Karpas-422 (cell line): ENCODE measurements at regions not wholly inside any gene's neighbourhood (a gene's known extent, or its start where the extent isn't known, plus 50 kb on each side); places are given as distances from the start of the nearest gene placed in this dataset.

ENCODE experiments used
- DNase-seq: peaks from one replicate; pipeline ENCODE4 v3.0.0-alpha.2; 2015
- H2AFZ ChIP-seq: fragments of 200-600 bp; sonication (generic); 2 replicates; pipeline ENCODE4 v1.6.1; 2014; ENCODE audit warnings: antibody characterized with exemption, low read length, mixed read lengths
- H3K27ac ChIP-seq: fragments of 200-600 bp; sonication (generic); 2 replicates; pipeline ENCODE4 v1.5.1; 2014; ENCODE audit warnings: mild to moderate bottlenecking, low read length, moderate library complexity
- H3K27me3 ChIP-seq: fragments of 200-600 bp; sonication (generic); 2 replicates; pipeline ENCODE4 v1.6.1; 2014; ENCODE audit warnings: low read length, mixed read lengths
- H3K36me3 ChIP-seq: fragments of 200-600 bp; sonication (generic); 2 replicates; pipeline ENCODE4 v1.6.1; 2014; ENCODE audit warnings: low read length, mixed read lengths; ENCODE audit not compliant: insufficient read depth
- H3K4me1 ChIP-seq: fragments of 200-600 bp; sonication (generic); 2 replicates; pipeline ENCODE4 v1.6.1; 2014; ENCODE audit warnings: mild to moderate bottlenecking, low read length, mixed read lengths
- H3K4me2 ChIP-seq: fragments of 200-600 bp; sonication (generic); 2 replicates; pipeline ENCODE4 v1.6.1; 2014; ENCODE audit warnings: low read length, low read depth, mild to moderate bottlenecking; ENCODE audit not compliant: poor library complexity, severe bottlenecking
- H3K4me3 ChIP-seq: fragments of 200-600 bp; sonication (generic); 2 replicates; pipeline ENCODE4 v1.5.1; 2014; ENCODE audit warnings: mild to moderate bottlenecking, antibody characterized with exemption, low read length, mixed read lengths
- H3K79me2 ChIP-seq: fragments of 200-600 bp; sonication (generic); 2 replicates; pipeline ENCODE4 v1.6.1; 2014; ENCODE audit warnings: mild to moderate bottlenecking, low read length, mixed read lengths
- H3K9ac ChIP-seq: fragments of 200-600 bp; sonication (generic); 2 replicates; pipeline ENCODE4 v1.6.0; 2014; ENCODE audit warnings: low read length
- H3K9me2 ChIP-seq: fragments of 200-600 bp; sonication (generic), shearing (Covaris generic); replicated peaks from 2 replicates; pipeline ENCODE4 v1.6.0; 2014; ENCODE audit warnings: mild to moderate bottlenecking, low read length, moderate library complexity; ENCODE audit not compliant: insufficient read depth
- H3K9me3 ChIP-seq: fragments of 300-700, 200-600 bp; sonication (generic); 2 replicates; pipeline ENCODE4 v1.6.1; 2014; ENCODE audit warnings: low read length, mixed read lengths
- H4K20me1 ChIP-seq: fragments of 200-600 bp; sonication (generic); 2 replicates; pipeline ENCODE4 v1.6.1; 2014; ENCODE audit warnings: mild to moderate bottlenecking, antibody characterized with exemption, low read length, low read depth; ENCODE audit not compliant: insufficient read depth

- no peak overlapping the region for H3K4me2 ChIP-seq
- no peaks in the 10 kb centered on the region for H3K36me3 ChIP-seq
- DNase-seq: no peak
- H2AFZ ChIP-seq: no peak overlapping the region
- H3K4me3 ChIP-seq: no peak overlapping the region
- no peaks in the 10 kb centered on the region for H3K9me2 ChIP-seq
- no peaks in the 10 kb centered on the region for H3K4me1 ChIP-seq
- no peaks in the 10 kb centered on the region for H3K9me3 ChIP-seq
- no peaks in the 10 kb centered on the region for H3K27me3 ChIP-seq
- no peaks in the 10 kb centered on the region for H4K20me1 ChIP-seq
- no peak overlapping the region for H3K9ac ChIP-seq
- H3K79me2 ChIP-seq: no peaks in the 10 kb centered on the region
- H3K27ac ChIP-seq: no peak overlapping the region
Observed at GRCh38 chr5:152288917-152289595, 116.0 kb downstream of the NMUR2 start.

GRCh38 chr5:152288499-152288898 is 116.6 kb downstream of the NMUR2 start:
- H3K27ac ChIP-seq: no peak overlapping the region
- no peaks in the 10 kb centered on the region for H3K4me1 ChIP-seq
- H3K4me2 ChIP-seq: no peak overlapping the region
- no peaks in the 10 kb centered on the region for H3K79me2 ChIP-seq
- no peak overlapping the region for H3K9ac ChIP-seq
- no peak for DNase-seq
- H3K4me3 ChIP-seq: no peak overlapping the region
- no peak overlapping the region for H2AFZ ChIP-seq
- no peaks in the 10 kb centered on the region for H3K36me3 ChIP-seq
- H3K9me3 ChIP-seq: no peaks in the 10 kb centered on the region
- H3K9me2 ChIP-seq: no peaks in the 10 kb centered on the region
- H3K27me3 ChIP-seq: no peaks in the 10 kb centered on the region
- no peaks in the 10 kb centered on the region for H4K20me1 ChIP-seq

- no peaks in the 10 kb centered on the region for H3K79me2 ChIP-seq
- H2AFZ ChIP-seq: no peak overlapping the region
- H3K9me2 ChIP-seq: no peaks in the 10 kb centered on the region
- no peak overlapping the region for H3K27ac ChIP-seq
- H3K4me1 ChIP-seq: no peaks in the 10 kb centered on the region
- no peaks in the 10 kb centered on the region for H3K9me3 ChIP-seq
- no peaks in the 10 kb centered on the region for H4K20me1 ChIP-seq
- no peak overlapping the region for H3K4me2 ChIP-seq
- DNase-seq: no peak
- no peaks in the 10 kb centered on the region for H3K36me3 ChIP-seq
- no peak overlapping the region for H3K4me3 ChIP-seq
- H3K27me3 ChIP-seq: no peaks in the 10 kb centered on the region
- H3K9ac ChIP-seq: no peak overlapping the region
Observed at GRCh38 chr5:152285764-152286163, 119.3 kb downstream of the NMUR2 start.

GRCh38 chr5:152282331-152282730 is 122.7 kb downstream of the NMUR2 start:
- Histone ChIP-seq H3K9me3 (no peaks in the 10 kb centered on the region), H3K9ac (no peak overlapping the region), H3K36me3 (no peaks in the 10 kb centered on the region), H3K27me3 (no peaks in the 10 kb centered on the region), H3K27ac (no peak overlapping the region), H3K4me1 (no peaks in the 10 kb centered on the region), H3K4me3 (no peak overlapping the region), H3K9me2 (no peaks in the 10 kb centered on the region), H3K4me2 (no peak overlapping the region), H4K20me1 (no peaks in the 10 kb centered on the region), H2AFZ (no peak overlapping the region), H3K79me2 (no peaks in the 10 kb centered on the region)
- no peak for DNase-seq

GRCh38 chr5:152277936-152278335 is 127.1 kb downstream of the NMUR2 start:
- Histone ChIP-seq H3K4me2 (no peak overlapping the region), H3K9ac (no peak overlapping the region), H3K79me2 (no peaks in the 10 kb centered on the region), H3K27ac (no peak overlapping the region), H3K36me3 (no peaks in the 10 kb centered on the region), H2AFZ (no peak overlapping the region), H3K4me3 (no peak overlapping the region), H3K9me2 (no peaks in the 10 kb centered on the region), H4K20me1 (no peaks in the 10 kb centered on the region), H3K4me1 (no peaks in the 10 kb centered on the region), H3K9me3 (no peaks in the 10 kb centered on the region), H3K27me3 (no peaks in the 10 kb centered on the region)
- DNase-seq: no peak

- no peaks in the 10 kb centered on the region for H3K79me2 ChIP-seq
- H3K4me2 ChIP-seq: no peak overlapping the region
- H3K9ac ChIP-seq: no peak overlapping the region
- no peak for DNase-seq
- H3K4me3 ChIP-seq: no peak overlapping the region
- H3K27ac ChIP-seq: no peak overlapping the region
- H3K9me2 ChIP-seq: no peaks in the 10 kb centered on the region
- no peaks in the 10 kb centered on the region for H3K27me3 ChIP-seq
- no peaks in the 10 kb centered on the region for H3K36me3 ChIP-seq
- no peaks in the 10 kb centered on the region for H3K4me1 ChIP-seq
- H2AFZ ChIP-seq: no peak overlapping the region
- no peaks in the 10 kb centered on the region for H4K20me1 ChIP-seq
- no peaks in the 10 kb centered on the region for H3K9me3 ChIP-seq
Observed at GRCh38 chr5:152274224-152274623, 130.9 kb downstream of the NMUR2 start.

GRCh38 chr5:152271420-152271819 is 133.7 kb downstream of the NMUR2 start:
- DNase-seq: peak; percentile 67
- no peak overlapping the region for H3K27ac ChIP-seq
- no peak overlapping the region for H3K9ac ChIP-seq

GRCh38 chr5:152270096-152270495 is 135.0 kb downstream of the NMUR2 start:
- H3K9ac ChIP-seq: no peak overlapping the region
- H3K36me3 ChIP-seq: no peaks in the 10 kb centered on the region
- H3K27ac ChIP-seq: no peak overlapping the region
- H4K20me1 ChIP-seq: no peaks in the 10 kb centered on the region
- no peaks in the 10 kb centered on the region for H3K9me2 ChIP-seq
- no peaks in the 10 kb centered on the region for H3K27me3 ChIP-seq
- no peak overlapping the region for H3K4me2 ChIP-seq
- no peaks in the 10 kb centered on the region for H3K4me1 ChIP-seq
- no peak overlapping the region for H2AFZ ChIP-seq
- H3K79me2 ChIP-seq: no peaks in the 10 kb centered on the region
- no peaks in the 10 kb centered on the region for H3K9me3 ChIP-seq
- no peak overlapping the region for H3K4me3 ChIP-seq
- DNase-seq: no peak

More at GRCh38 chr5:152271420-152271819, 133.7 kb downstream of the NMUR2 start:
- Histone ChIP-seq H3K9me2 (no peaks in the 10 kb centered on the region), H4K20me1 (no peaks in the 10 kb centered on the region), H3K4me1 (no peaks in the 10 kb centered on the region), H3K9me3 (no peaks in the 10 kb centered on the region), H3K4me2 (no peak overlapping the region), H2AFZ (no peak overlapping the region), H3K36me3 (no peaks in the 10 kb centered on the region), H3K4me3 (no peak overlapping the region), H3K27me3 (no peaks in the 10 kb centered on the region), H3K79me2 (no peaks in the 10 kb centered on the region)
